HG02798 (cell line): ENCODE measurements at regions not wholly inside any gene's neighbourhood (a gene's known extent, or its start where the extent isn't known, plus 50 kb on each side); places are given as distances from the start of the nearest gene placed in this dataset.
A peak's percentile ranks its signal among the peaks of the same experiment; 100 is the strongest.
"Not testable (repeated sequence)": the region's sequence is repeated elsewhere in the genome, so short reads cannot be mapped to it uniquely, and the experiment has no call there.

Source experiments
- ATAC-seq: cut with Tn5 transposase; IDR thresholded peaks from one replicate; pipeline ENCODE4 v1.9.1; 2021; ENCODE audit warnings: mild to moderate bottlenecking; ENCODE audit not compliant: unreplicated experiment, poor library complexity

DNA sequence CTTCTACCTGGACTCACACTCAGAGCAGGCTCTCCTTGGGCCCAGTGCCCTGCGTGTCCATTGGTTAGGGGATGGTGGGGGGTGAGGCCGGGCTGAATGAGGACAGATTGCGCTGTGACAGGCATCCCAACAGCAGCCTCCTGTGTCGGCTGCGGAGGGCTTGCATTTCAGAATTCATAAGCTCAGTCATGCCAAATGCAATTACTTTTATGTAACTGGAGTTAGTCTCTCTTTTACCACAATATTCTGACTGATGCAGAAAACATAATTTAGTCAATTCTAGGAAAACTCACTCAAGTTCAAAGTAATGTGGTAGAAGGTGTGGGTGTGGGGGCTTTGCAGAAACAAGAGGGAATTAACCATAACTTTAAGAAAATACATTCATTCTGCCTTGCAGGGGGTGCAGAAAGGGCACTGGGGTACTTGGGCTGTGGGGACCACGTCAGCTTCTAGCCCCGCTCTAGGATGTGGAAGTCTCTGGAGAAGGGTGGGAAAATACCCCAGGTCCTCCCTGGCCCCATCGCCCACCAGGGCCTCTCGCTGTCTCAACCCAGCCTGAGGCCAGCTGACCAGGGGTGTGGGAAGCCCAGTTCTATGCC, 257.7 kb downstream of the ADGRD1 start:
- no peak for ATAC-seq

GRCh38 chr12:131213896-131214442, 260.3 kb downstream of the ADGRD1 start:
- no peak for ATAC-seq

DNA sequence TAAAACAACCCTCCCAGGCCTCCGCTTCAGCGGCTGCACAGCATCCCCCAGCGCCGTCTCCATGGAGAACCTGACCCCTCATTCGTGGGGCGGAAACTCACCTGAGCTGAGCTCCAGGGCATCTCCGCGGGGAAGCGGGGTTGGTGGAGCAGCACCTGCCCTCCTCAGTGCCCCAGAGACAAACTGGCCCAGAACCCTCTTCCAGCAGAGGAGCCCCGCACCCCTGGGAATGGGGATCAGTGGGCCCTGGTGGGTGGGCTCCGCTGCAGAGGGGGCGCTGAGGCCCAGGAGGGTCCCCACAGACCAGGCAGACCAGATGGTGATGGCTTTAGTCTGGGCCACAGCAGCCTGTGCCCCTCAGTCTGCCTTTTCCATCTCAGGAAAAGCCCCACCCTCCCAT, 261.2 kb downstream of the ADGRD1 start:
- not testable (repeated sequence) for ATAC-seq

DNA sequence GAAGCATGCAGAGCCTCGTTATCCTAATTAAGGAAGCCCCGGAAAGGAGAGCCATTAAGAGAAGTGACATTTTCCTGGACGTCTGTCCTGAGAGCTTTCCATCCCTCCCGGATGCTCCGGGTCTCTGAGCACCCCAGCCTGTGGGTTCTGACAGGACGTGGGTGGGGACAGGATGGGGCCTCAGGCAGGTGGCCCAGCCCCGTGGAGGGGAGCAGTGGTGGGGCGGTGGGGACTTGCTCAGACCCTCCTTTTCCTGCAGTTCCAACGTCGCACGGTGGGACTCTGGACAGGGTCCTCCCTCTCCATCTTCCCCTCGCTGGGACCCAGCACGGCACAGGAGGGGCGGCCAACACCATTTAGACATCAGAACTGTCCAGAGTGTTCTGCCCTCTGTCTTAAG, 262.9 kb downstream of the ADGRD1 start:
- not testable (repeated sequence) for ATAC-seq

- ATAC-seq: no peak
These were observed 263.4 kb downstream of the ADGRD1 start for GRCh38 chr12:131217024-131217586.

DNA sequence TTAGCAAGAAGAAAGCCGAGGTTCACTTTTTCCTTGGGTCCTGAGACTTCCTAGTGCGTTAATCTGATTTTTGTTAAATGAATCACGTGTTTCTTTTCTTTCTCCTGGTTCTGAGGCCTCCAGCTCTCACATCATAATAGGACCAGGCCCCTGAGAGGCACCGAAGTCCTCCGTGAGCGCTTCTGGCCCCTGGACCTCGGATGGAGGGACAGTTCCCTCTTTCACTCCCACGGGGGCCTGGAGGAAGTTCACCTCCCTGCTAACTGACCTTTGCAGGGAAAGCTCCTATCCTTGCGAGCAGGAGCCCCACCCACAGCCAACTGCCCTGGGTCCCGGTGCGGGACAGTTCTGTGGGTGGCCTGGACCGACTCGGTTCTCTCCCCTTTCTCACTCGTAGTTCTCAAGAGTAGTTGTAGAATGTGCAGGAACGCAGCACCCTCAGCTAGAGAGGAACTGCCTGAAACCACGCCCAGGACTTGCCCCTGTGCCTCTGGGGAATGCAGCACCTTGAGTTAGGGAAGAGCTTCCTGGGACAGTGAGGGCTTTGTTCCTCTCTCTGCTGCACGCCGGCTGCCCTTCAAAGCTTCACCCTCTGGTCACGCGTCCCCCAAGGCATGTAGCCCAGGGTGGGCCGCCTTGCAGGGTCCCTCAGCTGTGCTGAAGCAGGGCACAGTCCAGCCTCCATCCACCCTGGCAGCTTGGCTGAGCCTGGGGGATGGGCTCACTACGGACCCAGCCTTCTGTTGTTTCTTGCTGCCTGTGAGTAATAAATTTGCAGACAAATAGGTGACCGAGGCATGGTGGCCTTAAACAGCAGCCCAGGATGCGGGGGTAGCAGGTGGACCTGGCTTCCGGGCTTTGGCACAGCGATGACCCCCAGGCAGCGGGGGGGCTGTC, 264.6 kb downstream of the ADGRD1 start:
- peak; percentile 39 for ATAC-seq

GRCh38 chr12:131218923-131219669, 265.4 kb downstream of the ADGRD1 start:
- ATAC-seq: no peak

GRCh38 chr12:131219670-131220330, 266.1 kb downstream of the ADGRD1 start:
- ATAC-seq: no peak

- no peak for ATAC-seq
These were observed 266.6 kb downstream of the ADGRD1 start for GRCh38 chr12:131220331-131220685.

- ATAC-seq: no peak
These were observed 267.6 kb downstream of the ADGRD1 start for GRCh38 chr12:131221061-131221956.

- ATAC-seq: no peak
These were observed 268.2 kb downstream of the ADGRD1 start for GRCh38 chr12:131221957-131222328.

DNA sequence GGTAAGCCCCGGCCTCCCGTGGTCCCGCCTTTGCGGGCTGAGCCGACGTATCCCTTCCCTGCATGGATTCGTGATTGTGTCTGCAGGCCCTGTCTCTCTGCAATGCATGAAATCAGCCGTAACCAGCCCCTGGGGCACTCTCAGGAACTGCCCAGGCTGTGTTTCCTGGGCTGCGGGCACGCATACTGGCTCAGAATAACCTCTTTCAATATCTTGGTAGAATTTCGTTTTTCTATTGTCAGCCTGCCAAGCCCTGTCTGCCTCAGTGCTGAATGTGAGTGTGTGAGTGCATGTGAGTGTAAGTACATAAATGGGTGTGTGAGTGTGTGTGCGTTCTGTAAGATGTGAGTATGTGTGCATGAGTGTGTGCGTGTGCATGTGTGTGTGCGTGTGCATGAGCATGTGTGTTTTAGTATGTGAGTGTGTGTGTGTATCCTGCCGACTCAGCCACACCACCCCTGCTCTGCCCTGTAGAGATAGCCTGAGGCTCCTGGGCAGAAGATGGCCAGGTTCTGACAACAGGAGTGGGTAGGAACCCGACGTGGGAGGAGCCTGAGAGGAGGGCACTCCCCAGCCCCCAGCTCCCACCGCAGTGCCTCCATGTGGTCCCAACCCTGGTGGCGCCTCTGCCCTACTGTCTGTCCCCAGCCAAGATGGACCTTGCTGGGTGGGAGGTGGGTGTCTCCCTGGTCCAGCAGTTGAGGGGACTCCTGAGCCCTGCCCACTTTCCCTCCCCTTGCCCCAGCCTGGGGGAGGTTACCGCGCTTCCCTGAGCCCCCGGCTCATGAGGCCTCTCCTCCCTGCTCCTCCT, 268.8 kb downstream of the ADGRD1 start:
- peak; percentile 57 for ATAC-seq

GRCh38 chr12:131223171-131223761, 269.6 kb downstream of the ADGRD1 start:
- ATAC-seq: no peak

- no peak for ATAC-seq
These were observed 270.1 kb downstream of the ADGRD1 start for GRCh38 chr12:131223791-131224225.

DNA sequence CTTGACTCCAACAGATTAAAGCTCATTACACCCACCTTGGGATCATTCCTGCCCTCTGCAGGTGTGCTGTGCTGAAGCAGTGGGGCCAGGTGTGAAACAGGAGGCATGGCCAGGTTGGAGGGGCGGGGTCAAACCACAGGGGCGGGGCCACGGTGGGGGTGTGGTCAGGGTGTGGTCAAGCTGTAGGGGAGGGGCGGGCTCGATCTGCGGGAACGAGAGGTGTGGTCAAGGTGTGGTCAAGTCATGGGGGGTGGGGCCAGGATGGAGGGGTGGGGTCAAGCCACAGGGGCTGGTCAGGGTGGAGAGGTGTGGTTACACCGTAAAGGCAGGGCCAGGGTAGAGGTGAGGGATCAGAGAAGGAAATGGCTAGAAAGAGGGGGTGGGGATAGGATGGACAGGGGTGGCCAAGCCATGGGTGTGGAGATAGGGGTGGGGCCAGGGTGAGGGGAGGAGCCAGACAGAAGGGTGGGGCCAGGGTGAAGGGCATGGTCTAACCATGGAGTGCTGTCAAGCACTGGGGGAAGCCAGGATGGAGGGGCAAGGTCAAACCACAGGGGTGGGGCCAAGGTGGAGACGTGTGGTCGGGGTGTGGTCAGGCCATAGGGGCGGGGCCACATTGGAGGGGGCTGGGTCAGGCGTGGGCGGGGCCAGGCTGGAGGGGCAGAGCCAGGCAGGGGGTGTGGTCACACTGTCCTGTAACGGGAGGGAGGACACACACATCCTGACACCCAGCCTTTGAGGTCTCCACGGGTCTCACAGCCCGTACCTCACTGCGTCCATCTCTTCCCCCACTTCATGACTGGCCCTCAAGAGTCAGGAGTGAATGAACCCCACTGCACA, 270.7 kb downstream of the ADGRD1 start:
- not testable (repeated sequence) for ATAC-seq

GRCh38 chr12:131225066-131225380, 271.3 kb downstream of the ADGRD1 start:
- not testable (repeated sequence) for ATAC-seq
